Left lung (tissue), 4 donors: ENCODE measurements at regions not wholly inside any gene's neighbourhood (a gene's known extent, or its start where the extent isn't known, plus 50 kb on each side); places are given as distances from the start of the nearest gene placed in this dataset.

Experiments used
- ATAC-seq: fragments of 200-7000 bp; cut with Tn5 transposase; one replicate; pipeline ENCODE4 v1.9.1; 2020; ENCODE audit warnings: moderate library complexity
- DNase-seq, 4 donors: peaks; one replicate each; pipeline ENCODE4 v3.0.0-alpha.2; 2013 to 2020
- H3K27ac ChIP-seq, 2 donors: fragments of 200-600 bp; sonication (generic) in 1 of 2; one replicate each; pipeline versions ENCODE4 v1.5.0 to v1.8.0; 2020 to 2021
- H3K27me3 ChIP-seq, 2 donors: fragments of 200-600 bp; sonication (generic) in 1 of 2; one replicate each; pipeline versions ENCODE4 v1.5.0 to v1.8.0; 2020 to 2021
- H3K36me3 ChIP-seq, 2 donors: fragments of 200-600 bp; sonication (generic) in 1 of 2; one replicate each; pipeline versions ENCODE4 v1.5.0 to v1.8.0; 2020 to 2021
- H3K4me1 ChIP-seq, 2 donors: fragments of 200-600 bp; one replicate each; pipeline ENCODE4 v1.8.0; 2021
- H3K4me3 ChIP-seq, 2 donors: fragments of 200-600 bp; sonication (generic) in 1 of 2; one replicate each; pipeline versions ENCODE4 v1.5.0 to v1.8.0; 2020 to 2021; ENCODE audit warnings: mild to moderate bottlenecking in 1 of 2
- H3K9me3 ChIP-seq, 2 donors: fragments of 200-600 bp; sonication (generic) in 1 of 2; one replicate each; pipeline versions ENCODE4 v1.5.0 to v1.8.0; 2020 to 2021
- intact Hi-C, 2 donors: fragments of 100-400 bp; cut with DNase I; formaldehyde crosslinking; loops; one replicate each; pipeline versions ENCODE4 v1.11.2 to v1.14.2; 2022
- TF ChIP-seq, protein P1 (sequence below), 2 donors: fragments of 200-600 bp; sonication (generic) in 1 of 2; IDR thresholded peaks; one replicate each; pipeline versions ENCODE4 v1.5.0 to v1.8.0; 2021; ENCODE audit warnings: antibody characterized with exemption in 2 of 2
- donor health status: DM: no; HTN: yes; CAD: no.
- donor health status: DM: no; HTN: no; CAD: no.

DNA sequence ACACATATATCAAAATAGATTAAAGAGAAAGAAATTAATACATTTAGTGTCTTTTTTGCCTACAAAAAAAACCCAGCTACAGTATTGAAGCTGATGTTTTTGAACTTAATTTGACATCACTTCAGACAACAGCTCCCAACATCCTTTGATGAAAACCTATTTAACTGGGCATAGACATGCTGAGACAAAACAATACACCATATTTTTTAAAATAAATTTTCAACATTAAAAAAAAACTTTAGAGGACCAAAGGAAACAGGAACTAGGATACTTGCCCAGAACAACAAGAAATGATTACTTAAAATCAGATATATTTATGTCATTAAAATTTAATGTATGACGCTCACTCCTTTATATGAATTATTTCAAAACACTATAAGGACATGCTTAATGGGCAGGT lies 178.1 kb downstream of the MREG start:
- Histone ChIP-seq H3K36me3 (no peaks in the 10 kb centered on the region), H3K4me3 (no peak overlapping the region), H3K27ac (no peak overlapping the region), H3K27me3 (no peaks in the 10 kb centered on the region), H3K9me3 (no peaks in the 10 kb centered on the region), H3K4me1 (peaks cover 10 to 24% of the 10 kb centered on the region in 2 donors)
- TF ChIP-seq, protein P1, sequence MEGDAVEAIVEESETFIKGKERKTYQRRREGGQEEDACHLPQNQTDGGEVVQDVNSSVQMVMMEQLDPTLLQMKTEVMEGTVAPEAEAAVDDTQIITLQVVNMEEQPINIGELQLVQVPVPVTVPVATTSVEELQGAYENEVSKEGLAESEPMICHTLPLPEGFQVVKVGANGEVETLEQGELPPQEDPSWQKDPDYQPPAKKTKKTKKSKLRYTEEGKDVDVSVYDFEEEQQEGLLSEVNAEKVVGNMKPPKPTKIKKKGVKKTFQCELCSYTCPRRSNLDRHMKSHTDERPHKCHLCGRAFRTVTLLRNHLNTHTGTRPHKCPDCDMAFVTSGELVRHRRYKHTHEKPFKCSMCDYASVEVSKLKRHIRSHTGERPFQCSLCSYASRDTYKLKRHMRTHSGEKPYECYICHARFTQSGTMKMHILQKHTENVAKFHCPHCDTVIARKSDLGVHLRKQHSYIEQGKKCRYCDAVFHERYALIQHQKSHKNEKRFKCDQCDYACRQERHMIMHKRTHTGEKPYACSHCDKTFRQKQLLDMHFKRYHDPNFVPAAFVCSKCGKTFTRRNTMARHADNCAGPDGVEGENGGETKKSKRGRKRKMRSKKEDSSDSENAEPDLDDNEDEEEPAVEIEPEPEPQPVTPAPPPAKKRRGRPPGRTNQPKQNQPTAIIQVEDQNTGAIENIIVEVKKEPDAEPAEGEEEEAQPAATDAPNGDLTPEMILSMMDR (IDR thresholded peaks at IDR 0.05) = no peak
- no peak for DNase-seq
- ATAC-seq = no peak
- intact Hi-C loops = no loop called here

DNA sequence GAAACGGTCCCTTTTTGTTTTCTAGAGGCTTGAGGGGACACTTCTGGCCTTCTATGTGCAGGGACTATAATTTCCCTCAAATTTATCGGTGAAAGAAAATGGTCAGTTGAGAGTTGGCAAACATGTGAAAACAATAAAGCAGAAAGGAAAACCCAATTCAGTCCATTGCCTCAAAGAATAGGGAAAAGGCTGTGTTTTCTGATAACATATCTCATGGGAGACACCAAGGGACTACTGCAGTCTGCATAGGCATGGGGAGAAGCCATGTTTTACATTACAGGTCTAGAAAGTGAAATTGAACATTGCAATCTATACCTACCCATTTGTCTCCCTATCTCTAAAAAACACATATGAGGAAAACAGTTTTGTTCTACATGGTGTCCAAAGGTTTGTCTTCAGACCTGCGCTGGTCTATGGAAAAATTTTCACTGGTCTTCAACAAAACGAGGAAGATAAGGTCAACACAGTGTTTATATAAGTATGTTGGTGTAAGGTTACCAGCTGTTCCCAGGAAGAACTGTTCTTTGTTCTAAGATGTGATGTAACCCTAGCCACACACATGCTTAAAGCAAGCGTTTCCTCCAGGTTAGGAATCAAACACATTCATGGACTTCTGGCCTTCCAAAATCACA lies 179.7 kb downstream of the MREG start:
- Histone ChIP-seq H3K36me3 (no peaks in the 10 kb centered on the region), H3K4me1 (peaks cover 10 to 32% of the 10 kb centered on the region in 2 donors), H3K27ac (no peak overlapping the region), H3K9me3 (no peaks in the 10 kb centered on the region), H3K27me3 (no peaks in the 10 kb centered on the region), H3K4me3 (no peak overlapping the region)
- intact Hi-C loops = no loop called here
- TF ChIP-seq, protein P1 (IDR thresholded peaks at IDR 0.05) = no peak
- ATAC-seq (peak; percentile 26), DNase-seq (no peak)

DNA sequence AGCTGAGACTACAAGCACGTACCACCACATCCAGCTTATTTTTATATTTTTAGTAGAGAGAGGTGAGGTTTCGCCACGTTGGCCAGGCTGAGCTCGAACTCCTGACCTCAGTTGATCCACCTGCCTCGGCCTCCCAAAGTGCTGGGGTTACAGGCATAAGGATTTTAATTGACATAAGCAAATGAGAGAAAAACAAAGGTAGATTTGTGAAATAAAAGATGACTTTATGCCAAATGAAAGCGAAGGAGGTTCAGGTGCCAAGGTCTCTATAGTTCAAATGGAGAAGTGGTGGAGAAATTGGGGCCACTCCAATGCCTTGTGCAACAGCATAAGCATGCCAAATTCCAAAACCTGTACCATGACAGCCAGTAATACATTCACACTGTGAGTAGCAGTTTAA lies 180.6 kb downstream of the MREG start:
- ATAC-seq (peak; percentile 33), DNase-seq (no peak)
- no peak overlapping the region for H3K27ac ChIP-seq

DNA sequence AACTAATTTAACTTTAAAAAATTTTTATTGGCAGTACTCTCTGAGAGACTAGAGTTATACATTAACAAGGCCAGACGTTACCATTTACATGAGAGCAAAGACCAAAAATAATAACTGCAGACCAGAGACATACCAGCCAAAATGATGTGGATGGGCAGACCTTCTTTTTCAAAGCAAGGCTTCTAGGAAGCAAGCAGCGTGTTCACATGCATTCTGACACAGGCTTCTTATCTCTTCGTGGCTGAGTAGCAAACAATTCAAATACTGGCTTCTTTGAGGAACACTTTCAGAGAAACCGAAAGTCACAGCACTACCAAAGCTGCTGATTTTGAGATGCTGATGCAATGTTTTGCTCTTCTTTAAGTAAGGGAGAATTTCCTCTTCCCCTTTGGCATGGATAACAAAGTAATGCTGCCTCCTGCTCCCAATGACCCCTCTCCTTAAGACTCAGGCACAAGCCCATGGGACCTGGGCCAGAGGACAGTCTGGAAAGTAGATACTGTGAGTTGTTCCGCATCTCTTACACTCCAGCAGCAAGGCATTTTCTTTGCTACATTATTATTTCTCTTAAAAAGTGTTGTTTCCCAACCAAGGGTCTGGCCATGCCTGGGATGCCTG lies 181.9 kb downstream of the MREG start:
- H3K27me3 ChIP-seq = no peaks in the 10 kb centered on the region
- DNase-seq (peak in 2 of 4 donors; percentile 57 to 63), ATAC-seq (peak; percentile 58)
- H3K36me3 ChIP-seq = no peaks in the 10 kb centered on the region
- TF ChIP-seq, protein P1 (IDR thresholded peaks at IDR 0.05) = no peak
- peak overlapping the region; percentile 33 to 63 for H3K27ac ChIP-seq
- intact Hi-C loops = no loop called here
- H3K4me3 ChIP-seq = no peak overlapping the region
- H3K4me1 ChIP-seq = peaks cover 10 to 39% of the 10 kb centered on the region in 2 donors
- H3K9me3 ChIP-seq = no peaks in the 10 kb centered on the region

More for the DNA sequence above, 180.6 kb downstream of the MREG start:
- Histone ChIP-seq H3K9me3 (no peaks in the 10 kb centered on the region), H3K4me3 (no peak overlapping the region), H3K27me3 (no peaks in the 10 kb centered on the region), H3K36me3 (no peaks in the 10 kb centered on the region), H3K4me1 (peaks cover 10 to 36% of the 10 kb centered on the region in 2 donors)
- TF ChIP-seq, protein P1 (IDR thresholded peaks at IDR 0.05) = no peak
- intact Hi-C loops = no loop called here

DNA sequence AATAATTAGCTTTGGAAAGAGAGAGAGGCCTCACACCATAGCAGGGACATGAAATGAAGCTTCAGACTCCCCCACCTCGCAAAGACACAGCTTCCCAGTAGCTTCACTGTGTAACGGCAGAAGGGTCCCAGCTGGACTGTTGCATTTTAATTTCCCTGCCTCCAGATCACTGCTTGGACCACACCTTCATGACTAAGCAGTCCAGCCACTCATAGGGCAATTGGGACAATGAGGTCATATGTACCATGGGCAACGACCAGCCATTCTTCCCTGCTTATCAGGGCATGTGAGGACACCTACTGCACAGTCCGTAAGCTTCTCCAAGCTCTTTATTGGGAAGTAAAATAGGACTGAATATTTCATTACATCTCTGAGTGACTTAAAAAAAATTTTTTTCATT lies 183.0 kb downstream of the MREG start:
- DNase-seq (peak in 1 of 4 donors; percentile 51), ATAC-seq (peak; percentile 77)
- H3K27me3 ChIP-seq = no peaks in the 10 kb centered on the region
- TF ChIP-seq, protein P1 (IDR thresholded peaks at IDR 0.05) = no peak
- no peaks in the 10 kb centered on the region for H3K9me3 ChIP-seq
- peak overlapping the region; percentile 16 to 63 for H3K27ac ChIP-seq
- intact Hi-C loops = no loop called here
- H3K36me3 ChIP-seq = no peaks in the 10 kb centered on the region
- H3K4me3 ChIP-seq = no peak overlapping the region
- peaks cover 10 to 41% of the 10 kb centered on the region in 2 donors for H3K4me1 ChIP-seq
